GM19099 (cell line): ENCODE measurements at regions not wholly inside any gene's neighbourhood (a gene's known extent, or its start where the extent isn't known, plus 50 kb on each side); places are given as distances from the start of the nearest gene placed in this dataset.

Experiments
- POLR2A ChIP-seq: IDR thresholded peaks from 3 replicates; pipeline ENCODE4 v1.6.1; 2011; ENCODE audit warnings: low read depth; ENCODE audit not compliant: insufficient read length; ENCODE audit errors: extremely low read depth

- TF ChIP-seq POLR2A = no peak
These were observed 894.9 kb downstream of the DIPK2A start for GRCh38 chr3:144866476-144866875.

GRCh38 chr3:144868506-144868905 lies 896.9 kb downstream of the DIPK2A start:
- TF ChIP-seq POLR2A = no peak

- no peak for TF ChIP-seq POLR2A
These were observed 901.4 kb downstream of the DIPK2A start for GRCh38 chr3:144873066-144873465.

GRCh38 chr3:144875211-144875610 lies 903.6 kb downstream of the DIPK2A start:
- no peak for TF ChIP-seq POLR2A

- no peak for TF ChIP-seq POLR2A
These were observed 905.7 kb downstream of the DIPK2A start for GRCh38 chr3:144877356-144877755.

- TF ChIP-seq POLR2A = no peak
These were observed 908.1 kb downstream of the DIPK2A start for GRCh38 chr3:144879701-144880100.

GRCh38 chr3:144893980-144894379 lies 922.4 kb downstream of the DIPK2A start:
- no peak for TF ChIP-seq POLR2A

- TF ChIP-seq POLR2A = no peak
These were observed 923.0 kb downstream of the DIPK2A start for GRCh38 chr3:144894576-144894975.

- no peak for TF ChIP-seq POLR2A
These were observed 928.7 kb downstream of the DIPK2A start for GRCh38 chr3:144900366-144900765.

GRCh38 chr3:144912968-144913367 lies 941.3 kb downstream of the DIPK2A start:
- no peak for TF ChIP-seq POLR2A

GRCh38 chr3:144915202-144915601 lies 943.6 kb downstream of the DIPK2A start:
- no peak for TF ChIP-seq POLR2A

- no peak for TF ChIP-seq POLR2A
These were observed 950.1 kb downstream of the DIPK2A start for GRCh38 chr3:144921710-144922109.

- no peak for TF ChIP-seq POLR2A
These were observed 951.6 kb downstream of the DIPK2A start for GRCh38 chr3:144923046-144923775.

- no peak for TF ChIP-seq POLR2A
These were observed 958.8 kb downstream of the DIPK2A start for GRCh38 chr3:144930431-144930830.

GRCh38 chr3:144931590-144931989 lies 960.0 kb downstream of the DIPK2A start:
- TF ChIP-seq POLR2A = no peak

- TF ChIP-seq POLR2A = no peak
These were observed 970.6 kb downstream of the DIPK2A start for GRCh38 chr3:144942093-144942837.
